Fibroblast of villous mesenchyme (primary cell): ENCODE measurements at regions not wholly inside any gene's neighbourhood (a gene's known extent, or its start where the extent isn't known, plus 50 kb on each side); places are given as distances from the start of the nearest gene placed in this dataset.

Experiments used
- DNase-seq: peaks from one replicate; pipeline ENCODE4 v3.0.0-alpha.2; 2010; ENCODE audit warnings: low read depth
- H3K4me3 ChIP-seq: 2 replicates; pipeline ENCODE4 v1.5.1; 2011; ENCODE audit warnings: low read depth, mild to moderate bottlenecking, low read length
- TF ChIP-seq, protein P1 (sequence below): IDR thresholded peaks from 2 replicates; pipeline ENCODE4 v1.5.1; 2012; ENCODE audit warnings: low read depth, mild to moderate bottlenecking, low read length; ENCODE audit not compliant: insufficient read depth

DNA sequence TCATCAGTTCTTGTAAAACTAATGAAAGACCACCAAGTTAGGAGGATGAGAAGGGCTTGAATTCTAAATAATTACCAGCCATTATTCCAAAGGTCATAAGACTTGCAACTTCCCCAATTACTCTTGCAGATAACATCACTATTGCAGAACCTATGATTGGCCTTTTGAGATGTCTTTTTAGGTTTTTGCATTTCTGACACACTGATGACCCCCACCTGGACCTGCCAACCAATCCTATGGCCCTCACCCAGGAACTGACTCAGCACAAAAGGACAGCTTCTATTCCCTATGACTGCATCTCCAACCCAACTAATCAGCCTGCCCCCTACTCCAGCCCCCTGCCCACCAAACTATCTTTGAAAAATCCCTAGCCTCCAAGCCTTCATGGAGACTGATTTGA is 111.5 kb upstream of the COPS8 start:
- no peak overlapping the region for H3K4me3 ChIP-seq
- DNase-seq, result no peak
- TF ChIP-seq, protein P1, sequence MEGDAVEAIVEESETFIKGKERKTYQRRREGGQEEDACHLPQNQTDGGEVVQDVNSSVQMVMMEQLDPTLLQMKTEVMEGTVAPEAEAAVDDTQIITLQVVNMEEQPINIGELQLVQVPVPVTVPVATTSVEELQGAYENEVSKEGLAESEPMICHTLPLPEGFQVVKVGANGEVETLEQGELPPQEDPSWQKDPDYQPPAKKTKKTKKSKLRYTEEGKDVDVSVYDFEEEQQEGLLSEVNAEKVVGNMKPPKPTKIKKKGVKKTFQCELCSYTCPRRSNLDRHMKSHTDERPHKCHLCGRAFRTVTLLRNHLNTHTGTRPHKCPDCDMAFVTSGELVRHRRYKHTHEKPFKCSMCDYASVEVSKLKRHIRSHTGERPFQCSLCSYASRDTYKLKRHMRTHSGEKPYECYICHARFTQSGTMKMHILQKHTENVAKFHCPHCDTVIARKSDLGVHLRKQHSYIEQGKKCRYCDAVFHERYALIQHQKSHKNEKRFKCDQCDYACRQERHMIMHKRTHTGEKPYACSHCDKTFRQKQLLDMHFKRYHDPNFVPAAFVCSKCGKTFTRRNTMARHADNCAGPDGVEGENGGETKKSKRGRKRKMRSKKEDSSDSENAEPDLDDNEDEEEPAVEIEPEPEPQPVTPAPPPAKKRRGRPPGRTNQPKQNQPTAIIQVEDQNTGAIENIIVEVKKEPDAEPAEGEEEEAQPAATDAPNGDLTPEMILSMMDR, result no peak

DNA sequence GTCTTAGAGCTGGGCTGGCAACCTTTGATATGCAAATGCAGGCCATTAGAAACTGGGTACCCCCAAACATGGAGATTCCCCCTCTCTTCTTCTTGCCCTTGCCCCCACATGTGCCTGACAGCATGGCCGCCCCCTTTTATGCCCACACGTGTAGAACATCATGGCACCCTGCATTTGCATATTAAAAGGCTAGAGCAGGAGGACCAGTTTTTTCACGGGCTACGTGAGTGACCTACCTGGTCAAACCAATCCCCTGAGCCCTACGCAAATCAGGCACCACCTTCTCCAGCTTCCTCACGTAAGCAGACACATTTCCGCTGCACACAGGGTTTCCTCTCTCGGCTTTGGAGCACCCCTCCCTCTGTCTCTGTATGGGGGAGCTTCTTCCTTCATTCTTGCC is 110.9 kb upstream of the COPS8 start:
- no peak for DNase-seq
- TF ChIP-seq, protein P1, result no peak
- H3K4me3 ChIP-seq, result no peak overlapping the region

DNA sequence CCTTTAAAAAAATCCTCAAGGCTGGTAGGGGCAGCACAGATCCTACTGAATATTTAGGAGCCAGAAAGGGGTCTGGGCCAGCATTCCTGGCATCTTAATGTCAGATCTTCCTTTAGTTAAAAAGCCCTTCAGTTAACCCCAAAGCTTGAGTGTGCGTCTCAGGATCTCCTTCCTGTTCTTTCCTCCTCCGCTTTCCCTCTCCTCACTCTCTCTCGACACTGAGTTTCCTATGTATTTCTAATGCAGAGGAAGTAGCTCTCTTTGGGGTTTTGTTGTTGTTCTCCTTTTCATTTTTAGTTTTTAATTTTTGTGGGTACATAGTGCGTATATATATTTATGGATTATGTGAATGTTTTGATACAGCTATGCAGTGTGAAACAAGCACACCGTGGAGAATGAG is 109.9 kb upstream of the COPS8 start:
- DNase-seq, result no peak
- TF ChIP-seq, protein P1, result no peak
- no peak overlapping the region for H3K4me3 ChIP-seq

DNA sequence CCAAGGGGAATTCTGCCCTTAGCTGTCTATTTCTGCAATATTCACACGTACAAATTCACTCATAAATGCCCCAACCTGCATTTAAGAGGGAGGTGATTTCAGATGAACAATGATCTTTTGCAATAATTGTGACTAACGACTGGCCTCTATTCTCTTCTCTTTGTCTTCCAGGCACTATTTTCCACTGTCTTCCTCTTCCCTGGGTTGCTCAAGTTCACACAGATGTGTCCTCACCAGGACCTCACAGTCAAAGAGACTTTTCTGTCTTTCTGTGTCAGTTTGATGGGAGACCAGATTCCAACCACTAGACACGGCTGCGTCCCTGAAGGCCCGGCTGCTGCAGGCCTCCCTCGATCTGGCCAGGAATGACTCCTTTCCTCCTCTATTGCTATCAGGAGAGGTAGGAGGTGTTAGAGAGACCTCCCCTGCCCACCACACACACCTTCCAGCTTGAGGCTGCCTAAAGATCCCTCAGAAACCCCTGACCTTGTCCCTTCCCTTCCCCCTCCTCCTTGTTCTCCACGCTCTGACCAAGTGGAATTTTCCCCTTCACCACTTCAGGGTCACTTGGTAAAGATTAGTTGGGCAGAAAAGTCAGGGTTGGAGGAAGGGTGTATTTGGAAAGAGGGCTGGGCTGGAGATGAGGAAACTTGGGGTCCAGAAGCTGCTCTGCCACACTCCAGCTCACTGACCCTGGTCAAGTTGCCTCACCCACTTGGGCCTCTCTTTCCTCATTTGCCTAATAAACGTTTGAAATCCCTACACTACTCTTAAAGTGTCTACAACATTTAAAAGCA is 109.2 kb upstream of the COPS8 start:
- no peak overlapping the region for H3K4me3 ChIP-seq
- no peak for DNase-seq
- TF ChIP-seq, protein P1, result no peak

DNA sequence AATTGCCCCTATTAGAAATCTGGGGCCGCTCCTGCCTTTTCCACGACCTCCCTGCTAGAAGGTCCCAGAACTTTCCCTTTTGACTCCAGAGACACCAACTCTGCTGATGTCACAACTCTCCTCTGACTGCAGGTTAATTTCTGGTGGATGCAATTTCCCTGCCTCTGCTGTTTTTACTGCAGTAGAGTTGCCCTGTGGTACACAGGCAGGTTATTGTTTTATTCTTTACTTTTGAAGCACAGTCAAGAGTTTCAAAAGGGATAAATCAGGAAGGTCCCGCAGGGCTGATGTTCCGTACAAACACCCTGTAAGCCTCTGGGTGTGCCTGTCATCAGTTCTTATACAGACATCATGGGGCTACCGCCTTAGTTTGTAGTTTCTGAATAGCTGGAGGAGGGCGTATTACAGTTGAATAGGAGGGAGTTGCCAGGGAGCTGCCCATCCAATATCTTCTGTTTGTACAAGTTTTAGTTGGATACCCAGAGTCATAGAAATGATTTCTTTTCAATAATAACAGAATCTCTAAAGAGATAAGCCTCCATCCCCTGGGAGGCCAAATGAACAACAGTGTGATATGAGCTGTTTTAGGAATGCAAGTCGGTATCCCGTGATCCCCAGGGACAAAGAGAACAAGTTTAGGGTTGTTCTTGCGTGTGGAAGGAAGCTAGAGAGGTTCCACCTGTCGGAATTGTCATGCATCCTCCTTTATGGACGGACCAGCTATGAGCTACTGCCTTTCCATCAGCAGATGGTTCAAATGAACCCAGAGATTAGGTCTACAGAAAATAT is 108.4 kb upstream of the COPS8 start:
- no peak for DNase-seq
- TF ChIP-seq, protein P1, result no peak
- H3K4me3 ChIP-seq, result no peak overlapping the region

DNA sequence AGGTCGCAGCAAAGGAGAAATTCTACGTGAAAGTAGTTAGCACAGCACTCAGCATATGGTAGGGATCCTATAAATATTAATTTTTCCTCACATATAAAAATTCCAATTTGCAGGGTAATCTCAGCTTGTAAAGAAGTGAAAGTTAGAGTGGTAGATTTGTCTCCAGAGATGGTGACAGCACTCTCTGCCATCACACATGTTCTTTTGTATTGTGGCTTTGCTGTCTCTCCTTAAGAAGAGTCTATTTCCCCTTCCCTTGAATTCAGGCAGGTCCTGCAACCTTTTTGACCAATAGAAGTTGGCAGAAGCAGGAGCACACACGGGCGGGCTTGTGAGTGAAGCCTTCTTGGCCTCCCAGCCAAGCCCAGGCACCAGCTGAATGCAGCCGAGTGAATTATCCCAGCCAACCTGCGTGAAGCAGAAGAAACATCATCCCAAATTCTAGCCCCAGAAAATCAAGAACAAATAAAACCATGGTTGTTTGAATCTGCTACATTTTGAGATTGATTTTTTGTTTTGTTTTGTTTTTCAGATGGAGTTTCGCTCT is 107.8 kb upstream of the COPS8 start:
- H3K4me3 ChIP-seq, result no peak overlapping the region
- DNase-seq, result no peak
- TF ChIP-seq, protein P1, result no peak
